GM19240 (cell line): ENCODE measurements at regions not wholly inside any gene's neighbourhood (a gene's known extent, or its start where the extent isn't known, plus 50 kb on each side); places are given as distances from the start of the nearest gene placed in this dataset.
"Not testable (repeated sequence)": the region's sequence is repeated elsewhere in the genome, so short reads cannot be mapped to it uniquely, and the experiment has no call there.

Experiments used
- DNase-seq: peaks from one replicate; pipeline ENCODE4 v3.0.0; 2011; ENCODE audit warnings: low spot score; ENCODE audit not compliant: insufficient read length

GRCh38 chr4:128758314-128758922, 51.1 kb upstream of the JADE1 start:
- DNase-seq = no peak

GRCh38 chr4:128757712-128758111, 51.8 kb upstream of the JADE1 start:
- no peak for DNase-seq

- no peak for DNase-seq
Measured at GRCh38 chr4:128751354-128751753, 58.1 kb upstream of the JADE1 start.

- not testable (repeated sequence) for DNase-seq
Measured at GRCh38 chr4:128741748-128742147, 67.8 kb upstream of the JADE1 start.

- DNase-seq = no peak
Measured at GRCh38 chr4:128737098-128737513, 72.4 kb upstream of the JADE1 start.

- DNase-seq = no peak
Measured at GRCh38 chr4:128735714-128736113, 73.8 kb upstream of the JADE1 start.

- no peak for DNase-seq
Measured at GRCh38 chr4:128728190-128728589, 81.3 kb upstream of the JADE1 start.

- no peak for DNase-seq
Measured at GRCh38 chr4:128727658-128728057, 81.8 kb upstream of the JADE1 start.

GRCh38 chr4:128725405-128726055, 84.0 kb upstream of the JADE1 start:
- DNase-seq = no peak

GRCh38 chr4:128722911-128723310, 86.6 kb upstream of the JADE1 start:
- DNase-seq = no peak

GRCh38 chr4:128721896-128722295, 87.6 kb upstream of the JADE1 start:
- DNase-seq = no peak

- DNase-seq = no peak
Measured at GRCh38 chr4:128720270-128720669, 89.2 kb upstream of the JADE1 start.

- no peak for DNase-seq
Measured at GRCh38 chr4:128718768-128719167, 90.7 kb upstream of the JADE1 start.

- no peak for DNase-seq
Measured at GRCh38 chr4:128716338-128716737, 93.2 kb upstream of the JADE1 start.

GRCh38 chr4:128715616-128716015, 93.9 kb upstream of the JADE1 start:
- DNase-seq = no peak

GRCh38 chr4:128711361-128711760, 98.1 kb upstream of the JADE1 start:
- no peak for DNase-seq

- no peak for DNase-seq
Measured at GRCh38 chr4:128709268-128709667, 100.2 kb upstream of the JADE1 start.

GRCh38 chr4:128707864-128708263, 101.6 kb upstream of the JADE1 start:
- DNase-seq = no peak

- no peak for DNase-seq
Measured at GRCh38 chr4:128703948-128704347, 105.6 kb upstream of the JADE1 start.

GRCh38 chr4:128700659-128701350, 108.7 kb upstream of the JADE1 start:
- DNase-seq = no peak

- DNase-seq = no peak
Measured at GRCh38 chr4:128698386-128698785, 111.1 kb upstream of the JADE1 start.

GRCh38 chr4:128697323-128697722, 112.2 kb upstream of the JADE1 start:
- no peak for DNase-seq

- DNase-seq = no peak
Measured at GRCh38 chr4:128690011-128690410, 119.5 kb upstream of the JADE1 start.
